ENCODE measurements at regions not wholly inside any gene's neighbourhood (a gene's known extent, or its start where the extent isn't known, plus 50 kb on each side); places are given as distances from the start of the nearest gene placed in this dataset.
"Not testable (repeated sequence)": the region's sequence is repeated elsewhere in the genome, so short reads cannot be mapped to it uniquely, and the experiment has no call there.

GRCh38 chr14:52202151-52202550 lies 65.3 kb upstream of the PTGDR start:
- H3K27ac ChIP-seq (ENCODE audit: low read depth, low read length) = no peak overlapping the region
- H3K4me1 ChIP-seq (ENCODE audit: control insufficient read depth, insufficient read depth, low read length, unreplicated experiment) = no peaks in the 10 kb centered on the region
- H3K27me3 ChIP-seq (ENCODE audit: insufficient read depth, low read length) = 0 out of 2 replicates have a peak, but pooled peaks cover 3% of the 10 kb centered on the region
- H3K79me2 ChIP-seq (ENCODE audit: control insufficient read depth, insufficient read depth, low read length, unreplicated experiment) = no peaks in the 10 kb centered on the region
- H2AFZ ChIP-seq (ENCODE audit: low read length, unreplicated experiment) = no peak overlapping the region
- H3K36me3 ChIP-seq (ENCODE audit: insufficient read depth, low read length) = no peaks in the 10 kb centered on the region
- no peak overlapping the region for H3K4me3 ChIP-seq (ENCODE audit: low read depth, low read length)

GRCh38 chr14:52190337-52190931 lies 77.1 kb upstream of the PTGDR start:
- Histone ChIP-seq H3K4me3 (ENCODE audit: low read depth, low read length) (no peak overlapping the region), H2AFZ (ENCODE audit: low read length, unreplicated experiment) (no peak overlapping the region), H3K4me1 (ENCODE audit: control insufficient read depth, insufficient read depth, low read length, unreplicated experiment) (peaks cover 18% of the 10 kb centered on the region), H3K27ac (ENCODE audit: low read depth, low read length) (no peak overlapping the region), H3K79me2 (ENCODE audit: control insufficient read depth, insufficient read depth, low read length, unreplicated experiment) (no peaks in the 10 kb centered on the region), H3K36me3 (ENCODE audit: insufficient read depth, low read length) (no peaks in the 10 kb centered on the region), H3K27me3 (ENCODE audit: insufficient read depth, low read length) (no peaks in the 10 kb centered on the region)

- H2AFZ ChIP-seq (ENCODE audit: low read length, unreplicated experiment) = no peak overlapping the region
- H3K27ac ChIP-seq (ENCODE audit: low read depth, low read length) = peak overlapping the region; percentile 43
- peaks cover 18% of the 10 kb centered on the region for H3K4me1 ChIP-seq (ENCODE audit: control insufficient read depth, insufficient read depth, low read length, unreplicated experiment)
- H3K36me3 ChIP-seq (ENCODE audit: insufficient read depth, low read length) = no peaks in the 10 kb centered on the region
- H3K4me3 ChIP-seq (ENCODE audit: low read depth, low read length) = no peak overlapping the region
- no peaks in the 10 kb centered on the region for H3K79me2 ChIP-seq (ENCODE audit: control insufficient read depth, insufficient read depth, low read length, unreplicated experiment)
- H3K27me3 ChIP-seq (ENCODE audit: insufficient read depth, low read length) = no peaks in the 10 kb centered on the region
These were observed 78.2 kb upstream of the PTGDR start for GRCh38 chr14:52189325-52189724.

GRCh38 chr14:52188381-52188780 lies 79.1 kb upstream of the PTGDR start:
- Histone ChIP-seq H3K4me3 (ENCODE audit: low read depth, low read length) (no peak overlapping the region), H3K27ac (ENCODE audit: low read depth, low read length) (no peak overlapping the region), H3K4me1 (ENCODE audit: control insufficient read depth, insufficient read depth, low read length, unreplicated experiment) (peaks cover 18% of the 10 kb centered on the region), H2AFZ (ENCODE audit: low read length, unreplicated experiment) (no peak overlapping the region), H3K27me3 (ENCODE audit: insufficient read depth, low read length) (no peaks in the 10 kb centered on the region), H3K79me2 (ENCODE audit: control insufficient read depth, insufficient read depth, low read length, unreplicated experiment) (no peaks in the 10 kb centered on the region), H3K36me3 (ENCODE audit: insufficient read depth, low read length) (no peaks in the 10 kb centered on the region)

- Histone ChIP-seq H3K36me3 (ENCODE audit: insufficient read depth, low read length) (no peaks in the 10 kb centered on the region), H3K79me2 (ENCODE audit: control insufficient read depth, insufficient read depth, low read length, unreplicated experiment) (no peaks in the 10 kb centered on the region), H2AFZ (ENCODE audit: low read length, unreplicated experiment) (no peak overlapping the region), H3K4me1 (ENCODE audit: control insufficient read depth, insufficient read depth, low read length, unreplicated experiment) (peaks cover 18% of the 10 kb centered on the region), H3K4me3 (ENCODE audit: low read depth, low read length) (no peak overlapping the region), H3K27me3 (ENCODE audit: insufficient read depth, low read length) (no peaks in the 10 kb centered on the region), H3K27ac (ENCODE audit: low read depth, low read length) (no peak overlapping the region)
These were observed 82.3 kb upstream of the PTGDR start for GRCh38 chr14:52185178-52185577.

GRCh38 chr14:52182853-52183252 lies 84.6 kb upstream of the PTGDR start:
- no peaks in the 10 kb centered on the region for H3K27me3 ChIP-seq (ENCODE audit: insufficient read depth, low read length)
- H3K4me3 ChIP-seq (ENCODE audit: low read depth, low read length) = no peak overlapping the region
- no peak overlapping the region for H3K27ac ChIP-seq (ENCODE audit: low read depth, low read length)
- no peaks in the 10 kb centered on the region for H3K79me2 ChIP-seq (ENCODE audit: control insufficient read depth, insufficient read depth, low read length, unreplicated experiment)
- H3K36me3 ChIP-seq (ENCODE audit: insufficient read depth, low read length) = no peaks in the 10 kb centered on the region
- H3K4me1 ChIP-seq (ENCODE audit: control insufficient read depth, insufficient read depth, low read length, unreplicated experiment) = no peaks in the 10 kb centered on the region
- no peak overlapping the region for H2AFZ ChIP-seq (ENCODE audit: low read length, unreplicated experiment)

GRCh38 chr14:52179141-52179790 lies 88.2 kb upstream of the PTGDR start:
- H3K4me1 ChIP-seq (ENCODE audit: control insufficient read depth, insufficient read depth, low read length, unreplicated experiment) = no peaks in the 10 kb centered on the region
- H3K36me3 ChIP-seq (ENCODE audit: insufficient read depth, low read length) = no peaks in the 10 kb centered on the region
- no peak overlapping the region for H3K27ac ChIP-seq (ENCODE audit: low read depth, low read length)
- no peaks in the 10 kb centered on the region for H3K79me2 ChIP-seq (ENCODE audit: control insufficient read depth, insufficient read depth, low read length, unreplicated experiment)
- no peaks in the 10 kb centered on the region for H3K27me3 ChIP-seq (ENCODE audit: insufficient read depth, low read length)
- H2AFZ ChIP-seq (ENCODE audit: low read length, unreplicated experiment) = no peak overlapping the region
- H3K4me3 ChIP-seq (ENCODE audit: low read depth, low read length) = no peak overlapping the region

GRCh38 chr14:52175982-52176502 lies 91.5 kb upstream of the PTGDR start:
- no peak overlapping the region for H3K4me3 ChIP-seq (ENCODE audit: low read depth, low read length)
- no peaks in the 10 kb centered on the region for H3K4me1 ChIP-seq (ENCODE audit: control insufficient read depth, insufficient read depth, low read length, unreplicated experiment)
- no peak overlapping the region for H2AFZ ChIP-seq (ENCODE audit: low read length, unreplicated experiment)
- H3K79me2 ChIP-seq (ENCODE audit: control insufficient read depth, insufficient read depth, low read length, unreplicated experiment) = no peaks in the 10 kb centered on the region
- no peaks in the 10 kb centered on the region for H3K36me3 ChIP-seq (ENCODE audit: insufficient read depth, low read length)
- no peak overlapping the region for H3K27ac ChIP-seq (ENCODE audit: low read depth, low read length)
- no peaks in the 10 kb centered on the region for H3K27me3 ChIP-seq (ENCODE audit: insufficient read depth, low read length)

GRCh38 chr14:52171932-52172331 lies 95.6 kb upstream of the PTGDR start:
- not testable (repeated sequence) for H3K27me3 ChIP-seq (ENCODE audit: insufficient read depth, low read length); H3K4me3 ChIP-seq (ENCODE audit: low read depth, low read length); H3K4me1 ChIP-seq (ENCODE audit: control insufficient read depth, insufficient read depth, low read length, unreplicated experiment); H3K36me3 ChIP-seq (ENCODE audit: insufficient read depth, low read length); H3K79me2 ChIP-seq (ENCODE audit: control insufficient read depth, insufficient read depth, low read length, unreplicated experiment); H2AFZ ChIP-seq (ENCODE audit: low read length, unreplicated experiment); H3K27ac ChIP-seq (ENCODE audit: low read depth, low read length)

GRCh38 chr14:52166822-52167221 lies 98.0 kb upstream of the NID2 start:
- no peaks in the 10 kb centered on the region for H3K4me1 ChIP-seq (ENCODE audit: control insufficient read depth, insufficient read depth, low read length, unreplicated experiment)
- H3K27me3 ChIP-seq (ENCODE audit: insufficient read depth, low read length) = no peaks in the 10 kb centered on the region
- H3K79me2 ChIP-seq (ENCODE audit: control insufficient read depth, insufficient read depth, low read length, unreplicated experiment) = no peaks in the 10 kb centered on the region
- H2AFZ ChIP-seq (ENCODE audit: low read length, unreplicated experiment) = no peak overlapping the region
- no peak overlapping the region for H3K27ac ChIP-seq (ENCODE audit: low read depth, low read length)
- no peak overlapping the region for H3K4me3 ChIP-seq (ENCODE audit: low read depth, low read length)
- H3K36me3 ChIP-seq (ENCODE audit: insufficient read depth, low read length) = no peaks in the 10 kb centered on the region

GRCh38 chr14:52155651-52156213 lies 86.9 kb upstream of the NID2 start:
- no peaks in the 10 kb centered on the region for H3K4me1 ChIP-seq (ENCODE audit: control insufficient read depth, insufficient read depth, low read length, unreplicated experiment)
- H2AFZ ChIP-seq (ENCODE audit: low read length, unreplicated experiment) = no peak overlapping the region
- H3K27me3 ChIP-seq (ENCODE audit: insufficient read depth, low read length) = no peaks in the 10 kb centered on the region; the same call in 1 of the 2 replicates
- H3K79me2 ChIP-seq (ENCODE audit: control insufficient read depth, insufficient read depth, low read length, unreplicated experiment) = no peaks in the 10 kb centered on the region
- H3K27ac ChIP-seq (ENCODE audit: low read depth, low read length) = no peak overlapping the region
- H3K36me3 ChIP-seq (ENCODE audit: insufficient read depth, low read length) = no peaks in the 10 kb centered on the region
- no peak overlapping the region for H3K4me3 ChIP-seq (ENCODE audit: low read depth, low read length)

All from ACC112 (cell line).